Right lobe of liver (tissue), 6 donors: ENCODE measurements at regions not wholly inside any gene's neighbourhood (a gene's known extent, or its start where the extent isn't known, plus 50 kb on each side); places are given as distances from the start of the nearest gene placed in this dataset.

Experiments
- ATAC-seq, 4 donors: fragments of 200-7000 bp; cut with Tn5 transposase; one replicate each; pipeline ENCODE4 v1.9.1; 2020; ENCODE audit warnings: mild to moderate bottlenecking in 4 of 4, moderate library complexity in 4 of 4
- DNase-seq, 3 donors: peaks; one replicate each; pipeline ENCODE4 v3.0.0-alpha.2; 2020
- H3K27ac ChIP-seq, 3 donors: fragments of 200-600 bp; one replicate each; pipeline ENCODE4 v1.8.0; 2022
- H3K27me3 ChIP-seq, 2 donors: fragments of 200-600 bp; one replicate each; pipeline ENCODE4 v1.8.0; 2022
- H3K36me3 ChIP-seq, 4 donors: fragments of 200-600 bp; sonication (generic) in 1 of 4; one replicate each; pipeline versions ENCODE4 v1.5.1 to v1.8.0; 2017 to 2022; ENCODE audit warnings: control low read depth in 1 of 4
- H3K4me1 ChIP-seq, 4 donors: fragments of 200-600 bp; sonication (generic) in 1 of 4; one replicate each; pipeline versions ENCODE4 v1.5.1 to v1.8.0; 2017 to 2022; ENCODE audit warnings: control low read depth in 1 of 4
- H3K4me3 ChIP-seq, 3 donors: fragments of 200-600 bp; one replicate each; pipeline ENCODE4 v1.8.0; 2022
- H3K9me3 ChIP-seq, 4 donors: fragments of 200-600 bp; sonication (generic) in 1 of 4; one replicate each; pipeline versions ENCODE4 v1.5.1 to v1.8.0; 2017 to 2022; ENCODE audit warnings: control low read depth in 1 of 4
- CTCF ChIP-seq, 4 donors: fragments of 200-600 bp in 3 of 4; fragments of 450-650 bp in 1 of 4; IDR thresholded peaks; one replicate each; pipeline versions ENCODE4 v1.5.1 to v1.8.0; 2016 to 2022; ENCODE audit warnings: antibody characterized with exemption in 4 of 4, mild to moderate bottlenecking in 2 of 4
- POLR2A ChIP-seq: fragments of 450-650 bp; IDR thresholded peaks from one replicate; pipeline ENCODE4 v1.6.1; 2017; ENCODE audit warnings: antibody characterized with exemption, mild to moderate bottlenecking
- WGBS: methylation state at CpG from one replicate; pipeline ENCODE4 v1.1.6; 2018; ENCODE audit warnings: low coverage, low lambda C conversion rate; ENCODE audit not compliant: insufficient coverage; ENCODE audit errors: missing lambda C conversion rate; 5-methylcytosine and 5-hydroxymethylcytosine counted together
- intact Hi-C, 2 donors: fragments of 100-400 bp; cut with DNase I; formaldehyde crosslinking; loops; one replicate each; pipeline versions ENCODE4 v1.11.2 to v1.14.1; 2022
- donor health status: DM: no; HTN: yes; CAD: no.
- donor health status: DM: no; HTN: no; CAD: no.
- donor health status: DM: no; HTN: no; CAD: no.
- donor health status: DM: no; HTN: yes; CAD: no.
- donor health status: DM: no; HTN: yes; CAD: no.

- intact Hi-C loops = loop anchor here (10.0 kb wide), 2 partner anchors 245 to 255 kb away; no protein-coding TSS in a partner anchor
- Histone ChIP-seq H3K4me1 (peaks cover 0 to 20% (median 1%) of the 10 kb centered on the region in 4 donors), H3K27me3 (no peaks in the 10 kb centered on the region), H3K27ac (peak overlapping the region in 1 of 3 donors; percentile 26), H3K4me3 (no peak overlapping the region), H3K9me3 (no peaks in the 10 kb centered on the region), H3K36me3 (no peaks in the 10 kb centered on the region)
- 3% methylated on average over 4 of the region's 4 CpGs for WGBS
- DNase-seq (no peak), ATAC-seq (peak; percentile 94 to 97 (median 96))
- no peak for TF ChIP-seq POLR2A
- peak; percentile 48 to 76 (median 68) for TF ChIP-seq CTCF (IDR thresholded peaks at IDR 0.05)
Measured at GRCh38 chr5:23139338-23140171, 286.4 kb upstream of the CDH12 start.

GRCh38 chr5:23136958-23137357 is 283.8 kb upstream of the CDH12 start:
- intact Hi-C loops = no loop called here
- Histone ChIP-seq H3K27me3 (no peaks in the 10 kb centered on the region), H3K27ac (peak overlapping the region in 1 of 3 donors; percentile 11), H3K4me3 (no peak overlapping the region), H3K36me3 (no peaks in the 10 kb centered on the region), H3K9me3 (no peaks in the 10 kb centered on the region), H3K4me1 (peaks cover 0 to 20% (median 1%) of the 10 kb centered on the region in 4 donors)
- WGBS = 52% methylated on average over 2 of the region's 2 CpGs
- ATAC-seq (peak; percentile 69 to 81 (median 77)), DNase-seq (no peak)
- TF ChIP-seq POLR2A (no peak), CTCF (IDR thresholded peaks at IDR 0.05) (no peak)

GRCh38 chr5:23132231-23132630 is 279.1 kb upstream of the CDH12 start:
- Histone ChIP-seq H3K9me3 (no peaks in the 10 kb centered on the region), H3K36me3 (no peaks in the 10 kb centered on the region), H3K27ac (no peak overlapping the region), H3K4me3 (no peak overlapping the region), H3K27me3 (no peaks in the 10 kb centered on the region), H3K4me1 (peaks cover 0 to 5% (median 1%) of the 10 kb centered on the region in 4 donors)
- DNase-seq (no peak), ATAC-seq (no peak)
- TF ChIP-seq POLR2A = no peak
- intact Hi-C loops = no loop called here
- WGBS = 81% methylated on average over 2 of the region's 2 CpGs

- H3K36me3 ChIP-seq = no peaks in the 10 kb centered on the region
- no peak for TF ChIP-seq POLR2A
- TF ChIP-seq CTCF (IDR thresholded peaks at IDR 0.05) = no peak
- no peak for DNase-seq
Measured at GRCh38 chr5:23112237-23112636, 259.1 kb upstream of the CDH12 start.

GRCh38 chr5:23105021-23105420 is 251.9 kb upstream of the CDH12 start:
- Histone ChIP-seq H3K9me3 (no peaks in the 10 kb centered on the region), H3K4me1 (no peaks in the 10 kb centered on the region), H3K27ac (no peak overlapping the region), H3K27me3 (no peaks in the 10 kb centered on the region), H3K36me3 (no peaks in the 10 kb centered on the region), H3K4me3 (no peak overlapping the region)
- TF ChIP-seq POLR2A (no peak), CTCF (IDR thresholded peaks at IDR 0.05) (no peak)
- DNase-seq (peak in 1 of 3 donors; percentile 29), ATAC-seq (no peak)
- intact Hi-C loops = no loop called here
- WGBS = no CpG with 5 or more reads among the region's 2 CpGs

More at GRCh38 chr5:23112237-23112636, 259.1 kb upstream of the CDH12 start:
- H3K9me3 ChIP-seq = no peaks in the 10 kb centered on the region
- H3K27ac ChIP-seq = no peak overlapping the region
- no peaks in the 10 kb centered on the region for H3K27me3 ChIP-seq
- intact Hi-C loops = no loop called here
- no peak overlapping the region for H3K4me3 ChIP-seq
- no peak for ATAC-seq
- no peaks in the 10 kb centered on the region for H3K4me1 ChIP-seq
